CD4-positive, alpha-beta T cell treated with Interleukin-15 for 1 hour (primary cell): ENCODE measurements at regions not wholly inside any gene's neighbourhood (a gene's known extent, or its start where the extent isn't known, plus 50 kb on each side); places are given as distances from the start of the nearest gene placed in this dataset.
"Not testable (repeated sequence)": the region's sequence is repeated elsewhere in the genome, so short reads cannot be mapped to it uniquely, and the experiment has no call there.

Source experiments
- DNase-seq: peaks from one replicate; pipeline ENCODE4 v3.0.0-alpha.2; 2020

DNA sequence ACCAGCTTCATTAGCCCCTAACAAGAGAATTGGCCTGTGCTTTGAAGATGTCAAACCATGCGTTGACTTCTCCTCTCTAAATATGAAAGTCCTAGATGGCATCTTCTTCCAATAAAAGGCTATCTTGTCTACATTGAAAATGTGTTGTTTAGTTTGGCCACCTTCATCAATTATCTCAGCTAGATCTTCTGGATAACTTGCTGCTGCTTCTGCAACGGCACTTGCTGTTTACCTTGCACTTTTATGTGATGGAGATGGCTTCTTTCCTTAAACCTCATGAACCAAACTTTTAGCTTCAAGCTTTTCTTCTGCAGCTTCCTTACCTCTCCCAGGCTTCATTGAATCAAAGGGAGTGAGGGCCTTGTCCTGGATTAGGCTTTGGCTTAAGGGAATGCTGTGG lies 58.6 kb upstream of the CSNK1E start:
- DNase-seq: not testable (repeated sequence)

DNA sequence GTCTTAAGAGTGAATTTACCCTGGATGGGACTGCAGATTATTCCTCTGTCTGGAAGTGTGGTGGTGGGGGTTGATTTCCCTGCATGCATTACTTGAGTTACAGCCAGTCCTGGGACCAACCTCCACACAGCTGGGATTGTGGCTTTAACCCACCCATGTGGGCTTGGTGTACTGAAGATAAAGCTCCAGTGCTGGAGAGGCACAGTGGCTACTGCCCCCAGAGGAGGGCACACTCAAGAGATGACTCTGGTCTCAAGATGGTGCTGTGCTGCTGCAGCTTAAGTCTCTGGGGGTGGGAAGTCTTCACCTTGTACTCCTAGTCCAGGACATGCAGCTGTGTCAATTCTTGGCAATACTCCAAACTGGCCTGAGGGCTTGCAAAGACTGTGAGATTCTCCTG lies 57.8 kb upstream of the CSNK1E start:
- not testable (repeated sequence) for DNase-seq

DNA sequence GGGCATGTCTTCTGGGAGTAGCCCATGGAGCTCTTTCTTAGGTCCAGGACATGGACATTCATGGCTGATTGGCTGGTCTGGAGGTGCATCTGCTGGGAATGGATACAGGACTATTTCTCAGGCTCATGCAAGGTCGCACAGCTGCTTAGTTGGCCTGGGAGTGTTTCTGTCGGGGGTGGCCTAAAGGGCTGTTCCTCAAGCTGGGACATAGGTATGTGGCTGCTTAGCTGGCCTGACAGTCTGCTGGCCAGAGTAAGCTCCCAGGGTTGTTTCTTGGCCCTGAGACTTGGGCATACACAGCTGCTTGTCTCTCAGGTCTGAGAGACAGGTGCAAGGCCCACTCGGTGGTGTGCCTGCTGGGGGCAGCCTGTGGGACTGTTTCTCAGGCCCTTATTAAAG lies 57.2 kb upstream of the CSNK1E start:
- not testable (repeated sequence) for DNase-seq

DNA sequence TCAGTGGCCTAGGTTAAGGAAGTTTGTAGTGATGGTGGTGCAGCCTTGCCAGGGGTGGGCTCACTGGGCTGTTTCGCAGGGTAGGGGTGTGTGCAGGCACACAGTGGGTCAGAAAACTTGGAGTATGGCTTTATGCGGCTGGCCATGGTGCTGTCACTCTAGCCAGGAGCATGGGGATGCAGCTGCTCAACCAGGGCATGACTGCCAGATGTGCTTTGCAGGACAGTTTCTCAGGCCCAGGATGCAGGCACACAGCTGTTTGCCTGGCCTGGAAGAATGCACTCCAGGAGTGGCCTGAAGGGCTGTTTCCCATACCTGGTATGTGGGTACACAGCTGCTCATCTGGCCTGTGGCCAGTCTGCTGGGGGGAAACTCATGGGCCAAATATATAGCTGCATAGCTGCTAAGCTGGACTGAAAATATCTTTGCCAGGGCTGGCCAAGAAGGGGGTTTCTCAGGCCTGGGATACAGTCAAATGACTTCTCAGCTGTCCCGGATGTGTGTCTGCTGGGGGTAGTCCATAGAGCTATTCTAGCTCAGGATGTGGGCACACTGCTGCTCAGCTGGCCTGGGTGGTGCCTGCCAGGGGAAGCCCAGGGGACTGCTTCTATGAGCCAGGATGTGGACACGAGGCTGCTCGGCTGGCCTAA lies 56.7 kb upstream of the CSNK1E start:
- peak; percentile 59 for DNase-seq

DNA sequence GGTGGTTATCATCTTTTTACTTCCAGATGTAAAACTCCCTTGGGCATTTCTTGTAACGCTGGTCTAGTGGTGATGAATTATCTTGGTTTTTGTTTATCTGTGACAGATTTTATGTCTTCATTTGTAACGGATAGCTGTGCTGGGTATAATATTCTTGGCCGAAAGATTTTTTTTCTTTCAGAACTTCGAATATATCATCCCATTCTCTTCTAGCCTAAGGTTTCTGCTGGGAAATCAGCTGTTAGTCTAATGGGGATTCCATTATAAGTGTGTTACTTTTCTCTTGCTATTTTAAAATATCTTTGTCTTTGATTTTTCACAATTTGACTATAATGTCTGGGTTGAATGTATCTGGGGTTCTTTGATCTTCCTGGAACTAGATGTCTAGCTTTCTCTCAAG lies 55.4 kb upstream of the CSNK1E start:
- DNase-seq: not testable (repeated sequence)

DNA sequence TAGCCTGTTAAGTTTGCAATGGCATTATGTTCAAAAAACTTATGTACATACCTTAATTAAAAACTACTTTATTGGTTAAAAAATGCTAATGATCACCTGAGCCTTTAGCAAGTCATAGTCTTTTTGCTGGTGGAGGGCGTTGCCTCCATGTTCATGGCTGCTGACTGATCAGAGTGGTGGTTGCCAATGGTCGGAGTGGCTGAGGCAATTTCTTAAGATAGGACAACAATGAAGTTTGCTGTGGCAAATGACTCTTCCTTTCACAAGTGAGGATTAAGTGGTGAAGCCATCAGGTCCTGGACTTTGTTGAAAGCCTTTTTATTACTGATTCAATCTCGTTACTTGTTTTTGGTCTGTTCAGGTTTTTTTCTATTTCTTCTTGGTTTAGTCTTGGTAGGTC lies 53.3 kb upstream of the CSNK1E start:
- DNase-seq: not testable (repeated sequence)

DNA sequence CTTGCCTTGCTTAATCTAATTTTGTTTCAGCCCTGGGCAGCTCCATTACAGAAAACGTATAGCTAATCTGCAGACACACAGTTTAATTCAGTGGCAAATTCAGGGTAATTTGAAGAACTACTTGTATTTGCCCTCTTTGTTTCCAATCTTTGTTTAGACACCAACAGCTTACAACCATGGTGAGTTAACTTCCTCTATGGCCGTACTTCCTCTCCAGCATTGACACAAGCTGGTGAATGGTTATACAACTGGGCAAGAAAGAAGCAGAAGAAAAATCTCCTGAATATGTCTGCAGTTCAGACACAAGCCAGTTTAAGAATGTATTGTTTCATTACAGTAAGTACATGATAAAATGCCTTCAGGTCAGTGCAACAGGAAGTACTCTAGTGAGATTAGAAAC lies 51.9 kb upstream of the CSNK1E start:
- not testable (repeated sequence) for DNase-seq
